ENCODE measurements at regions not wholly inside any gene's neighbourhood (a gene's known extent, or its start where the extent isn't known, plus 50 kb on each side); places are given as distances from the start of the nearest gene placed in this dataset.

GRCh38 chr12:115646210-115646609 lies 631.3 kb downstream of the MED13L start:
- no peak for DNase-seq (ENCODE audit: low read depth)

- DNase-seq (ENCODE audit: low read depth): peak; percentile 63
Measured at GRCh38 chr12:115640929-115641328, 636.6 kb downstream of the MED13L start.

GRCh38 chr12:115639648-115640012 lies 637.9 kb downstream of the MED13L start:
- no peak for DNase-seq (ENCODE audit: low read depth)

GRCh38 chr12:115638733-115639647 lies 638.5 kb downstream of the MED13L start:
- DNase-seq (ENCODE audit: low read depth): no peak

- DNase-seq (ENCODE audit: low read depth): peak; percentile 64
Measured at GRCh38 chr12:115636546-115636945, 640.9 kb downstream of the MED13L start.

GRCh38 chr12:115632308-115632707 lies 645.2 kb downstream of the MED13L start:
- DNase-seq (ENCODE audit: low read depth): peak; percentile 13

- no peak for DNase-seq (ENCODE audit: low read depth)
Measured at GRCh38 chr12:115630136-115630535, 647.4 kb downstream of the MED13L start.

- DNase-seq (ENCODE audit: low read depth): no peak
Measured at GRCh38 chr12:115626210-115626609, 651.3 kb downstream of the MED13L start.

- no peak for DNase-seq (ENCODE audit: low read depth)
Measured at GRCh38 chr12:115623764-115624334, 653.6 kb downstream of the MED13L start.

GRCh38 chr12:115623275-115623674 lies 654.2 kb downstream of the MED13L start:
- no peak for DNase-seq (ENCODE audit: low read depth)

GRCh38 chr12:115620816-115621215 lies 656.7 kb downstream of the MED13L start:
- peak; percentile 20 for DNase-seq (ENCODE audit: low read depth)

GRCh38 chr12:115619889-115620288 lies 657.6 kb downstream of the MED13L start:
- DNase-seq (ENCODE audit: low read depth): no peak

- no peak for DNase-seq (ENCODE audit: low read depth)
Measured at GRCh38 chr12:115619061-115619460, 658.4 kb downstream of the MED13L start.

GRCh38 chr12:115618105-115618504 lies 659.4 kb downstream of the MED13L start:
- no peak for DNase-seq (ENCODE audit: low read depth)

- no peak for DNase-seq (ENCODE audit: low read depth)
Measured at GRCh38 chr12:115617391-115617790, 660.1 kb downstream of the MED13L start.

- no peak for DNase-seq (ENCODE audit: low read depth)
Measured at GRCh38 chr12:115611477-115611876, 666.0 kb downstream of the MED13L start.

- peak; percentile 46 for DNase-seq (ENCODE audit: low read depth)
Measured at GRCh38 chr12:115609347-115609746, 668.1 kb downstream of the MED13L start.

GRCh38 chr12:115606040-115606439 lies 671.5 kb downstream of the MED13L start:
- DNase-seq (ENCODE audit: low read depth): no peak

- DNase-seq (ENCODE audit: low read depth): no peak
Measured at GRCh38 chr12:115598871-115599811, 678.4 kb downstream of the MED13L start.

GRCh38 chr12:115597157-115597712 lies 680.3 kb downstream of the MED13L start:
- peak; percentile 75 for DNase-seq (ENCODE audit: low read depth)

GRCh38 chr12:115588131-115588530 lies 689.4 kb downstream of the MED13L start:
- DNase-seq (ENCODE audit: low read depth): no peak

GRCh38 chr12:115584156-115584555 lies 693.3 kb downstream of the MED13L start:
- no peak for DNase-seq (ENCODE audit: low read depth)

Data from EH (cell line).